ENCODE measurements at regions not wholly inside any gene's neighbourhood (a gene's known extent, or its start where the extent isn't known, plus 50 kb on each side); places are given as distances from the start of the nearest gene placed in this dataset.

DNA sequence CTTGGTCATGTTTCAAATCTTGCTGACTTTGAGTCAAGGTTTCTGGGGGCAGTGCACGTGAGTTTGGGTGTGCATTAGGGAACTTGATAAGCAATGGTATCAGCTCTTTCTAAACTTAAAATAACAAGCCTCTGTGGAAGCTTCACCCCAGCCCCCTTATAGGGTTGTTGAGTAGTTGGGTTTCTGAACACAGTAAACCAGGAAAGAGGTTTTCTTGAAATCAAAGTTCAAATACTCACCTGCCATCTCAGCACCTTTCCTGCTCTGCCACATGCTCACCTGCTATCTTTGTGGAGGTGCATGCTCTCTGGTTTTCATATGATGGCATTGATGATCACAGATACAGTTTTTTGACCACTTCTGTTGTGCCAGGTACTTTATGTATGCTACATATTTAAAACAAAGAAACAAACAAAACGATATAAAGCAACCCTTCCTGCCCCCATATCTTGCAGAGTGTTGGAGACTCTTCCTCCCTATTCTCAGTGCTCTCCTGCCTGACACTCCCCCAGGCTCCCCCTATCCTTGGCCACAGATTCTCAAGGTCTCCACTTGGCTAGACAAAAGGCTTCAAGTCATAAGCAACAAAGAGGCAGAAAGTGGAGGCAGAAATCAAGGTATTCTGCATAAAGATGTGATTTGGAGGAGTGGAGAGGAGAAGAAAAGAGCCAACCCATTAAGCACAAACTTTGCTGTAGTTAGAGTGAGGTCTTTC is 360.6 kb downstream of the CYRIA start:
- DNase-seq (ENCODE audit: low read depth in 3 of 3, low spot score in 2 of 3) = no peak

DNA sequence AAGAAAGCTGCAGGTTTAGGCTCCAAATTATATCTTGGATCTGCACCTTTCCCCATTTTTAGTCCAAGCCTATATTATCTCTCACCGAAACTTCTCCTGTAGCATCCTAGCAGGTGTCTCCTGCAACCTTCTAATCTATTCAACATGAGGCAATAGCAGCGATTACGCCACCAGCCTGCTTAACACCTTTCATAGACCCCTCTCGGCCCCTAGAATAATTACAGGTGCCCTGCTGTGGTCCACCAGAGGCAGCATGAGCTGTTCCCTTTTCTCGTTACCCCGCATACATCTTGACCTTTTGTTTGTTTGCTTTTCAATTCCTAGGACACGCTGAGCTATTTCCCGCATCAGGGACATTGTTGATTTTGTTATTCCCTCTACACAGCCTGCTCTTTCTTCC is 361.9 kb downstream of the CYRIA start:
- DNase-seq (ENCODE audit: low read depth in 3 of 3, low spot score in 2 of 3) = no peak

DNA sequence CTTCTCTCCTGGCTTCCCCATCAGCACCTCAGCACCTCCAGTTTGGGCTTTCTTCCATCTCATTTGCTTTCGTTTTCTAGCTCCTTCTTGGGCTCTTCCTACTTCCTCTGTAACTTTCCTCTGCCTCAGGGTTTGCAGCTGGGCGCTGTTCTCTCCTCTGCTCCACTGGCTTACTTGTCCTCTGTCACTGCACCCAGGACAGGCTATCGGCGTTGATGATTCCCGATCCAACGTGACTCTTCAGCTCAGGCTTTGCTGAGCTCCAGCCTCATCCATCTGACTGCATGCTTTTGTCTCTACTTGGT is 362.4 kb downstream of the CYRIA start:
- no peak for DNase-seq (ENCODE audit: low read depth in 3 of 3, low spot score in 2 of 3)

DNA sequence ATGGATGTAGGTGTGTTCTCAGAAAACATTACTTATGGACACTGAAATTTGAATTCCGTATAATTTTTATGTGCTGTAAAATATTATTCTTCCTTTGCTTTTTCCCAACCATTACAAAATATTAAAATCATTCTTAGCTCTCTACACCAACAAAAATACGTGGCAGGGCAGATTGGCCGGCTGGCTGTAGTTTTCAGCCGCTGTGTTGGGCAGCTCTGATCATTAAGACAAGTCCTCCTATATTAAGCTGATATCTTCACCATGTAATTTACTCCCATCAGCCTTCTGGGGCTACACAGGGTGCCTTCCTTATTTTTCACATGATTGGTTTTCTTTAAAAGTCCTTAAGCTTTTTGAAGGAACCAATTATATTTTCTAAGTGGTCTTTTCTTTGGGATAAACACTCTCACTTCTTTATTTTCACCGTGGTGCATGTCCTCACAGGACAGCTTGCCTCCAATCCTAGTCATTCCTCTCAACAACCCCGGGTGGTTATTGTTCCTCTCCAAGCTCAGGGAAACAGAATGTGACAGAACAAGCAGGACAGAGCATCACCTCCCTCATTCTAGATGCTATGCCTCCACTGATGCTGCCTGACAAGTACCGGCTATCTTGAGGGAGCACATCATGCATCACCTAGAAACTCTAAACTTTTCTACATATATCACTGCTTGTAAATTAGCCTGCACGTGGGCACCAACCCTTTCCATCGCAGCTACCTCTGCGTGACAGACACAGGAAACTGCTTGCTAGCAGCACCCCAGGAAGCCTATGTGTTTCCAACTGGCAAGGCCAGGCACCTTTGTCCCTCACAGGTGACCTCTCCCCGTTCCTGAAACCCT is 362.3 kb downstream of the MYCN start:
- no peak for DNase-seq (ENCODE audit: low read depth in 3 of 3, low spot score in 2 of 3)

DNA sequence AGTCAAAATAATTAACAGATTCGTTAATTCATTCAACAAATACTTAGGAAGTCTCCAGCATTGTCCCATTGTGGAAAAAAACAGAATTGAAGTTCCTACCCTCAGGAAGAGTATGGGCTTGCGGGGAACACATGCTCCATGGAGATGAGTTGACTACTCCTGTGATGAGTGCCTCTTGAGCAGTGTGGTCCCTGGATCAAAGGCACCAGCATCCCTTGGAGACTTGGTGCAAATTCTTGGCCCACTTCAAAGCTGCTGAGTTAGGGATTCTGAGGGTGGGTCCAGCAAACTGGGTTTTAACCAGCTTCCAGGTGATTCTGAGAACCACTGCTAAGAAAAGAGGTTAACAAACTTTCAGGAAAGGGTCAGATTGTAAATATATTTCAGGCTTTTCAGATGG is 361.6 kb downstream of the MYCN start:
- DNase-seq (ENCODE audit: low read depth in 3 of 3, low spot score in 2 of 3) = no peak

DNA sequence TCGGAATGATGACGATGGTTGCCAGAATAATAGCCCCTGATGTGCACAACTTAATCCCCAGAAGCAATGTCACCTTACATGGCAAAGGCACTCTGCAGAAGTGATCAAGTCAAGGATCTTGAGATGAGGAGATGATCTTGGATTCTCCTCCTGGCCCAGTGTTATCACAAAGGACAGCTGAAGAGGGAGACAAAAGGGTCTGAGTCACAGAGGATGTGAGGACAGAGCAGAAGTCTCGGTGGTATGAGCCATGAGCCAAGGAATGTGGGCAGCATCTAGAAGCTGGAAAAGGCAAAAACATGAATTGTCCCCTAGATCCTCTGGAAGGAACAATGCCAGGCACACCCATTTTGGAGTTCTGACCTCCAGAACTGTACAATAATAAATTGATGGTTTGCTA is 358.5 kb downstream of the MYCN start:
- no peak for DNase-seq (ENCODE audit: low read depth in 3 of 3, low spot score in 2 of 3)

DNA sequence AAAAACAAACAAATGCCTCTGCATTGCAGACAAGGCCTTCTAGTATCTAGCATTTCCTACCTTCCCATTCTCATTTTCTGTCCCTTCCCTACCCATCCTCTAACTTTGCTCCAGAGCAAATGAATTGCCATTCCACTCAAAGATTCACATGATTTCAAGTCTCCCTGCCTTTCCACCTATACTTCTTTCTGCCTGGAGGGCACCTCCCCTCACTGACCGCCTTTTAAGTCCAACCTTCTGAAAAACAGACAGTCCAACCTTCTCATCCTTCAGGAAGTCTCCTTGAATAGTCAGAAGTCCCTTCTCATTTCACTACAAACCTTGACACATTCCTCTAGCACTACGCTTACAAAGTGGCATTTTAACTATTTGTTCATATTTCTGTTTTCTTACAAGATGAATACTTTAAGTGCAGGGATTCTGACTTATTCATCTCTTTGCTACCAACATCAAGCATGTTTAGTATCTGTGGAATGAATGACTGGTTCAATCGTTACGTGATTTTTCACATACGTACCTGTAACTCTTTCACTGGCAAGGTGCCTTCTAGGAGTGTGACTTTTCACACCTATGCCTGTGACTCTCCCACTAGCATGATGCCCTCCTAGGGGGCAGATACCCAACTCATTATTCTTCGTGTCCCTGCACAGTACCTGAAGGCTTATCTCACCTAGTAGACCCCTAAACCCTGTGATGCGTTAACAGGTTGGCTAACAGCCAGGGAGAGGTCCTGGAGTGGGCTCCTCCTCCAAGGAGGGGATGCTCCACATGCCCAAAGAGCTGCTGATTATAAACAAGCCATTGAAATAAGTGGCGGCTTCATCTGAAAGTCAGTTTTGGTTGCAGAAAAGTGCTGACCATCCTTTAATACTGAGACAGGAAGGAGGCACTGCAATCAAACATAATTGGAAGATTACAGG is 356.2 kb downstream of the MYCN start:
- no peak for DNase-seq (ENCODE audit: low read depth in 3 of 3, low spot score in 2 of 3)

DNA sequence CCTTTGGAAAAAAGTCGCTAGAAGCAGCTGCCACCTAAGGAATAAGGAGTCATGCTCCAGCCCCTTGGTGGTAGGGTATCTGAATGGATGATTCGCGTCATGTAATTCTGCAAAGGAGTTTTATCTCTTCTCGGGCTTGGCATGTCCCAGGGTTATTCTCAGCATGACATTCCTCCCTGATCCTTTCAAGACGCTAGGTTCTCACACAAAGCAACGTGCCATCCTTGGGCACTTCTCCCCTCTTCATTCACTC is 355.6 kb downstream of the MYCN start:
- DNase-seq (ENCODE audit: low read depth in 3 of 3, low spot score in 2 of 3) = no peak

DNA sequence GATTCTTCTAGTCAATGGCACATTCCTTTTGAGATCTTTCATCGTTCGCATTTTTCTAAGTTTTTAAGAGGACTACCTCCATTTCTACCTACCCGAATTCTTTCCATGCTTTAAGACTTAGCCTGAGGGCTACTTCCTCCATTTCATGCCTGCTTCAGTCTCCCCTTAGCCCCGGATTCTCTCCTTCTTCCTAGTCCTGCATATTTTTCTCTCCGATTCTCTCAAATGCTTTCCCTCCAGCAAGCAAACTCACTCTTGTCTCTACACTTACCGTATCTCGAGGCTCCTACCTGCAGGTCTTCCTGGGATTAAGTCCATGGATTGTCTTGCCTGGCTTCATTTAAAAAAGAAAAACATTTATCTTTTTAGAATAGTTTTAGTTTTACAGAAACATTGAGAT is 354.4 kb downstream of the MYCN start:
- DNase-seq (ENCODE audit: low read depth in 3 of 3, low spot score in 2 of 3) = no peak

DNA sequence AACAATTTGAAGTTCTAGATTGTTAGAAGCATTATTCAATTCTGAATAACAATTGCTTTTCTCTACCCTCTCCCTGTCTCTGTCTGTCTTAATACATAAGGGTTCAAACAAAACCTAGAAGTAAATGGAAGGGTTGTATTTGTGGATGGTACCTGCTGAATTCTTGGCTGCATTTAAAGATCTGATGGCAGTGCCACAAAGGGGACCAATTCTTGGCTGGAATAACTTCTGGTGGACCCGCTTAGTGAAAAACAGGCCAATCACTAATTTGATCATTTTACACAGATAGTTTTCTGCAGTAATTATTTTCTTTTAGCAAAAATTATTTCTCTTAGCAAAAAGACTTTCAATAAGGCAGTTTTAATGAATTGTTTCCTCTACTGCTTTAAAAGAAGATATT is 353.5 kb downstream of the MYCN start:
- DNase-seq (ENCODE audit: low read depth in 3 of 3, low spot score in 2 of 3) = no peak

DNA sequence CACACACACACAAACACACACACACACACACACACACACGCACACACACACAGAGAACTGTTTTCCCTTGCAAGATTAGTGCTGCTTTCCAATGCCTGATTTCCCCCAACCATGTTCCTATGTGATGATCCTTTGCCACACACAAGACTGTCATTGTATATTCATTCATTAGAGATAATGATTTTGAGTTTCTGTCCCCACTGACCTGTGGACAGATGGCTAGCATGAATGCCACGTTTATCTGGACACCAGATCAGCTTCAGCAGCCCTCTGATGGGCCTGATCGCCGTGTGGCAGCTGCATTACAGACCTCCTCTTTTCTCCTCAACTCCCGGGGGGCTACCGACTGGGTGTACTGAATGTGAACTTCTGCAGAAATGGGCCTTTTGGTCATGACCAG is 353.0 kb downstream of the MYCN start:
- DNase-seq (ENCODE audit: low read depth in 3 of 3, low spot score in 2 of 3) = no peak

DNA sequence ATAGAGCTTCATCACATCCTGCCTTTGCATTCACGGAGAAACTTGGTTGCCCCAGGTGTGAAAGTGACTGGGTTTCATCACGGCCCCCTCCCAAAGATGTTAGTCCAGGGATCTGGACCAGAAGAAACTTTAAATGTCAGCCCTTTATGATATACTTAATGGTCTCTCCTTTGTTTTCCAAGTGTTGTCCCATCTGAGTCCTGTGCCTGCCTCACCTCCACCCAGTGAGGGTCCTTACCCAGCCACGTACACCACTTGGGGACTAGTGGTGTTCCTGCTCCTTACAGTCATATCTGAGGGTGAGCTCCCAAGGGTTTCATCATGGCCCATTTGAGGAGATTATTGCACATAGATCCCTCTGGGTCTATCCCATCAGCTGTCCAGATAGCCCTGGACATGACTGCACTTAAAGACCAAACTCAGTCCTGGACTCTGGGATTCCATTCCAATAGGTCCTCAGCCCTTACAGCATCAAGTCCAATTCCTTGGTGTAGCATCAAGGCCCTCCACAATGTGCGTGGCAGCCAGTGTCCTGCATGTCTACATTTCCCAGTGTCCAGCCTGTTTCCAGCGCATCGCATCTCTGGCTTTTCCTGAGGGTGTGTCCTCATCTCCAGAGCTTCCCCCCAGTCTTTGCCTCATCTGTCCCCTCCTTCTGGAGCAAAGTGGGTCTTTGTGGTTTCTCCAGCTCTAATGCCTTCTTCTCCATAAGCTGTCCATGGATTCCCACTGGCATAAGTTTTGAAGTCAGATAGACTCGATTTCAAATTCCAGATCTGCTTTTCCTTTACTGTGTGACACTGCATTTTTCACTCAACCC is 351.6 kb downstream of the MYCN start:
- DNase-seq (ENCODE audit: low read depth in 3 of 3, low spot score in 2 of 3) = no peak

DNA sequence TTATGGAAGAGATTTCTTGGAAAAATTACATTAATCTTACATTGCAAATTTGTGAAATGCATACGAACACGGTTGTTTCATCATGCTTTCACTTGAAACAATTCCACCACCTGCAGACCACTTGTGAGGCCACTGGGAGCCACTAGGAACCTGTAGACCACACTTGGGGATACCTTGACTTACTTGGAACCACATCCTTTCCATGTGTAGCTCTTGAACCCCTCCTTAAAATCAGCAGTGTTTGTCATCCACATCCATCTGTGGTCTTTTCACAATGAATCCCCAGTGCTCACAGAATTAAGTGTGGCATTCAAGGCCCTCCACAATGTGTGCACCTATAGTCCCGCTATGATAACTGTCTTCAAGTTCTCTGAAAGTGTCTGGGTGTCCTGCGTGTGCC is 350.9 kb downstream of the MYCN start:
- DNase-seq (ENCODE audit: low read depth in 3 of 3, low spot score in 2 of 3) = no peak

DNA sequence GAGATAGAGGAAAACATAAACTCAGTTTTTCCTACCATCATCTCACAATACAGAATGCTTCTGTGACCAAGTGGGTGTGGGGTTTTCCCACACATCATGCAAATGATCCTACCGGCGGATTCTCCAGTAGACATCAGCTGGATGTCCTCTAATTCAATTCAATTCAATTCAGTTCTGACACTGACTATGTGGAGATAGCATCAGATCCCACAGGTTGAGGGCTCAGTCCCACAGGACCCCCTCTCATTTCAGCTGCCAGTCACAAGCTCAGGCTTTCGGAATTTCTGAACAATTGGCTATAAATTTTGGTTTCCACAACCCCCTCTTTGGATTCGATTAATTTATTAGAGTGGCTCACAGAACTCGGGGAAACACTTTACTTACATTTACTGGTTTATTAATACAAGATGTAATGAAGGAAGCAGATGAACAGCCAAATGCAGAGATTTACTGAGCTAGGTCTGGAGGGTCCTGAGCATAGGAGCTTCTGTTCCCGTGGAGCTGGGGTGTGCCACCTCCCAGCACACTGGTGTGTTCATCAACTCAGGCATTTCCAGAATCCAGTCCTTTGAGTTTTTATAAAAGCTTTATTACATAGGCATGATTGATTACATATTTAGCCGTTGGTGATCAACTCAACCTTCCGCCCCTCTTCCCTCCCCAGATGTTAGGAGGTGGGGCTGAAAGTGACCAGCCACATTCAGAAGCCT is 350.1 kb downstream of the MYCN start:
- no peak for DNase-seq (ENCODE audit: low read depth in 3 of 3, low spot score in 2 of 3)

DNA sequence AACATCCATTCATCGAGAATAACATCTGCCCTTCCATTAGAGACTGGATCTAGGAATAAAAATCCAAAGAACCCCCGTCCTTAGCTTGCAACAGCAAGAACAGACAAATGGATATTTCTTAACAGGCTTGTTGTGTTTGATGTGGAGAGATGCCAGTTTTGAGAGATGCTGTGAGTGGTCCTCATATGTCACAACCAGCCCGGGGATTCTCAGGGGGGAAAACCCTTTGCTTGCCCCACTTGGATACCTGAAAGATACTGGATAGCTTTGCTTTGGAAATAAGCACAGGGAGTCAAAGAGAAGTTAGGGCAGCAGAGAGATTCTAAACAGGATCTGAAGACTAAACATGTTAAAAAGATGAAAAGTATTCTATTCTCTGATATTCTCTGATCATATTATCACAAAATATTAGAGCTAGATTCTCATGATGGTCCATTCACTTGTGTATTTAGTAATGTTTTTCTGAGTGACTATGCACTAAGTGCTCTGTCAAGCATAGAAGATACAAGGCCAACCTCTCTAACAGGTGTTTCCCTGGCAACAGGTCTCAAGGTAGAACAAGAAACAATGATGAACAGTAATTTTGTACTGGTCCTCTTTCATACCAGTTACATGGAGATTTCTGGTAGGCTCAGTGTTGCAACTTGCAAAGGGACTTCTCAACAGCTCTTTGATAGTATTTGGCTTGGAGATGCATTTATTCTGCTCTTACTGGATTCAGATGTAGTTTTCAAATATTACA is 348.2 kb downstream of the MYCN start:
- DNase-seq (ENCODE audit: low read depth in 3 of 3, low spot score in 2 of 3) = no peak

DNA sequence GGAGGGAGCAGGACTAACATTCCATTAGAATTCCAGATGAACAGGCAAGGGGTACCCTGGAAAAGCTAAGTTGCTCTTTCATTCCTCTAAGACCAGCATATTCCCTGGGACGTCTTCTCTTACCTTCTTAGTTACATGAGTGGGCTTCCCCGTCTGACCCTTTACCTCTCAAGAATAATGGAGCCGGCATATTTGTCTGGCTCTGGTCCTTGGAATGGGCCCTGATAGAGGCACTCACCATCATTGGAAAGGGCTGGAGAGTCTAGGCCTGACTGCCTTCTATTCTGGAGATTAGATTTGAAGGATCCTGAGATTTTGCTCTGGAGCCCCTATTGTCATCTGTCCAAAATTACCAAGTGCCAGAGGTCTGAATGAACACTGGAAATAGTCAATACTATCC is 347.5 kb downstream of the MYCN start:
- DNase-seq (ENCODE audit: low read depth in 3 of 3, low spot score in 2 of 3) = no peak

DNA sequence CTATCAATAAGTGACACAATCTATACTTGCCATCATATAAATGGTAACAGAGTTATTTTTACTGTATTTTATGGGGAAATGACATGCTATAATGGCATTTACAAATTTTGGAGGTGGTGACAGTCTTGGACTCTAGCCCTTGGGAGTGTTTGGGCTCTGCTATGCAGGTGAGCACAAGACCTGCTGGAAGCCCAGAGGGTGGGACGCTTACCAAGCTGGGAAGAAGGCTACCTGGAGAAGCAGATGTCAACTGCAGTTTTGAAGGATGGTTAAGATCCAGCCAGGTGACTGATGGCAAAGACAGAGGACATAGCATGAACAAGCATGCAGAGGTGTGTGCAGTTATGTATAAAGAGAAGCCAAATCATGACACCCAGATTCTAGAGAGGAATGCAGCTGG is 346.9 kb downstream of the MYCN start:
- DNase-seq (ENCODE audit: low read depth in 3 of 3, low spot score in 2 of 3) = no peak

DNA sequence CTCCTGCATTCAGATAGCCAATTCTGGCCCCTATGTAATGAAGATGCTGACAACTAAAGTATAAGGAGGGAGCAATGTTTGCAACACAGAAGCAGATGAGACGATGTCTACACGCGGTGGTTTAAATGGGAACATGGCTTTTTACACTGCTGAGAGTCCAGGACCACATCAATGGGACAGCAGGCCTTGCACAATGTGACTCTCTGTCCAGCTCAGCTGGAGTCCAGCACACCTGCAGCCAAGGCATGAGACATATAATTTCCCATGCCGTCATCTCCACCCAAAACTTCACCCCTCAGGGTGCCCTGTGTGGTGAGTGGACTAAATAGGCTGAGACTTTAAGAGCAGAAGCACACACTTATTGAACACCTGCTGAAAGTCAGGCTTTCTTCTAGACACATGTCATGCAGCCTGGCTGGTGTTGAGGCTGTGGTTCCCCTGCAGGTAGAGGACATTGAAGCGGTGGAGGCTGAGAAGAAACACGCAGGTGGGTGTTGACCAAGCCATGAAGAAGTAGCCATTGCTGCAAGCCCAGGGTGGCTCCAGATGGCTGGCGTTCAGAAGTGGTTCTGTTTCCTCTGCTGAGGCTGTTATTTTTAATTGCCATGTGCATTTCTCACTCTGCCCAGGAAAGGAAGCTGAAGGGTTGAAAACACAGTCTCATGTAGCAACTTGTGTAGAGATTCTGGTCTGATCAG is 345.6 kb downstream of the MYCN start:
- DNase-seq (ENCODE audit: low read depth in 3 of 3, low spot score in 2 of 3) = no peak
